DMS53 treated with DMSO at 0.1 percent for 48 hours (cell line): ENCODE measurements at regions not wholly inside any gene's neighbourhood (a gene's known extent, or its start where the extent isn't known, plus 50 kb on each side); places are given as distances from the start of the nearest gene placed in this dataset.
"Not testable (repeated sequence)": the region's sequence is repeated elsewhere in the genome, so short reads cannot be mapped to it uniquely, and the experiment has no call there.

ENCODE experiments used
- DNase-seq: peaks from one replicate; lab custom pipeline; 2025; ENCODE audit not compliant: unreplicated experiment; lab: John Stamatoyannopoulos, UW

DNA sequence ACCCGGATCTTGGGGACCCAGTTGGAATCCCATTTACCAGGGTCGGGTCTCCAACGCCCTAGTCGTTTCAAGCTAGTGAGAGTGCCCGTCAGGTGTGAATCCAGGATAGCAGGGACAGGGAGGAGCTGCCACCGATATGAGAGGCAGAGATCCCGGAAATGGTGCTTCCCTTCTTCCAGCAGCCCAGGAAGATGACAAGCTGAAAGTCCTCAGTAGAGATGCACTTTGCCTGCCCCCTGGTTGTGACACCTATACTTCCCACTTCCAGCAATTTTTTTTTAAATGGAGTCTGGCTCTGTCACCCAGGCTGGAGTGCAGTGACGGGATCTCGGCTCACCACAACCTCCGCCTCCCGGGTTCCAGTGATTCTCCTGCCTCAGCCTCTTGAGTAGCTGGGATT is 503.0 kb downstream of the NTRK3 start:
- DNase-seq: no peak

DNA sequence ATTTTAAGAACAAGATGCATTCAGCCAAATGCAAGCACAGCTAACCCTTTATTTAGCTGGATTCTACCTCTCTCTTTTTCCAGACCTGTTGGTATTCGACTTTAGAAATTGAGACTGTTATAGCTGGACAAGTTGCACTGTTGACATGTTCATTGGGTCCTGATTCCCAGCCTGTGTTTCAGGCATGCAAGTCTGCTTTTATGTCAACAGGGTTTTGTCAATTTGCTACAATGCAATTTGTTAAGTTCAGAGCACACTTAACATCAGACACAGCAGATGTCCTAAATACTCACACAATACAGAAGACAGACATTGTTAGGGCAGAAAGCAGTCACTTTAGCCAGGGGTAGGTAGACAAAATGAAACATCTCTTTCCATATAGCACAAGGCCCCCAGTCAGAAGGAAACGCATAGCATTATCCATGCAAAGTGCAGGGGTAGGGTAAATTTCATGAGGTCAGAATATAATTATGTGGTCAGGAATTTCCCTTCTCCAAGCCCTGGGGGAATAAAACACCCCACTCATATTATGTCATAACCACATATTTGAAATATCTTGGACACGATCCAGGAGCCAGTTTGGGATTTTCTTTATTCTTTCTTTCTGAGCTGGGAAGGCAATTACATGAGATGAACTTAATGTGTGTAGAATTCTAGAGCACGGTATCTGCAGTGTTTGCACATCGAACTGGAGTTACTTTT is 504.1 kb downstream of the NTRK3 start:
- no peak for DNase-seq

DNA sequence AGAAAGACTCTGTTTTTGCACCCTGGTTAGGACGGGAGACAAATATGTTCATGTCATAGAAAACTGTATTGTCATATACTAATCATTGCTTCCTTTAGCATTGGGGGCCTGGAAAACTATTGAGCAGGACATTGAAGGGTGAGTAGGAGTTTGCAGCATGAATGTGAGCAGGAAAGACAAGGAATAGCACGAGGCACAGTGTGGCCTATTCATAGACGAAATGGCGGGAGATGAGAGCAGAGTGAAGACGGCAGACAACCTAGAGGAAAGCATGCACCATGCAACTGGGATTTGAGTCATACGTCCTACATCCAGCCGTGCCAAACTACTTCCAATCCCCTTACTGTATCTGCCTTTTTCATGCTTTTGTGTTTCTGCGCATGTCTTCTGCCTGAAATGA is 508.1 kb downstream of the NTRK3 start:
- no peak for DNase-seq

DNA sequence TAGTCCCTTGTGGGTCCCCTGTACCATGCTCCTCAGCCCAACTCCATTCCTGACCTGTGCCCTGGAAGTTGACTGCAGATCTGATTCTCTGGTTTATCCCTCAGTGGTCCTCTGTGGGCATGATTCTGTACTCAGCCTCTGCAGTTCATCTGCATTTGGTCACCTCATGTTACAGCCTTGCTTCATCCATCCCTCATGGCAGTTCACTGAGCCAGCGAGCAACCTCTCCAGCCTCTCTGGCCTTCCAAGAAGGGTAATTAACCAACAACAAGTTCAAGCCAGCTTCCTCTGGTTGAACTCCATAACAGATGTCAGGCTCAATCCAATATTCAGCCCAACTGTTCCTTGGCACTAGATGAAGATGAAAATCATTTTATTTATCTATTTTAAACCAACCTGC is 509.5 kb downstream of the NTRK3 start:
- no peak for DNase-seq

DNA sequence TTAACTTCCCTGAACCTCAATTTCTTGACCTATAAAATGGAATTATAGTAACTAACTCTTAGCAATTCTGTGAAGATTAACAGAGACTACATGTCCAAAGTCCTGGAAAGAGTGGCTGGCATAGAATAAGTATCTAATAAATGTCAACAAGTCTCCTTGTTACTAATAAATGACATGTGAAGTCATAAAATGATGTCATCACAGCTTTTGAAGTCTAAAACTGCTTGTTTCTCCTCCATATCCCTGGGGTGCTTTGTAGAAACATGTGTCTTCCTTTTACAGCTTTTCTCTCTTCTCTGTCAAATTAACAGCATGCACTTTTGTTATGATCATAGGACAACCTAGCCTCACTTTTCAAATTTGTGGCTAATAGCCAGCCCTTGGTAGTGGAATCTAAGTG is 510.2 kb downstream of the NTRK3 start:
- DNase-seq: no peak

DNA sequence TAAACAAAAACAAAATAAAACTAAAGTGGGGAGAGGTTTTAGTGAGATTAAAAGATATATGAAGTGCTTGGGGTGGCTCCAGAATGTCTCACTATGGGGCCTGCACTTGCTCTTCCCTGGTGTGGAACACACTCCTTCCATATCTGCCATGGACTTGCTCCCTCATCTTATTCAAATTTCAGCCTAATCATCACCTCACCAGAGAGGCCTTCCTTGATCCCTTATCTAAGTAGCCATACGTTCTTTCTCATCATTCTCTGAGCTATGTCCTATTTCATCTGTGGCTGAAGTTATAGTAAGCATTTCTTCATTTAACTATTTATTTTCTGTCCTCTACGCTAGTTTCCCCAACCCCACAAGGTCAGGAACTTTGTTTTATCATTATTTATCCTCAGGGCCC is 511.7 kb downstream of the NTRK3 start:
- no peak for DNase-seq

DNA sequence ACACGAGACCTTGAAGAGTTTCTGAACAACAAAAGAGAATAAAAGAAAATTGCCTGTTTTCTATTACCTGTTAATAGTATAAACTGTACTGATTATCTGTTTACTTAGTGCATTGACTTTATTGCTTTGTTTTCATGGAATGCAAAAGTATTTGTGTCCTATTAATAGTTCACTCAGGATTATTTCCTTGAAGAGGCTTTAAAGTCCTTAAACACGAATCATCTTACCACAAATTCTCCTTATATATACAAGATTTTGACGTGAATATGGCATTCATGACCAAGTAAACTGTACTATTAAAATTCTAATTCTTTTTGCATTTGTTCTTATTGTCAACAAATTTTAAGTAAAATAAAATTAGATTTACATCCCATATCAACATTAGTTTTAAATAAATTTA is 513.0 kb downstream of the NTRK3 start:
- DNase-seq: no peak

DNA sequence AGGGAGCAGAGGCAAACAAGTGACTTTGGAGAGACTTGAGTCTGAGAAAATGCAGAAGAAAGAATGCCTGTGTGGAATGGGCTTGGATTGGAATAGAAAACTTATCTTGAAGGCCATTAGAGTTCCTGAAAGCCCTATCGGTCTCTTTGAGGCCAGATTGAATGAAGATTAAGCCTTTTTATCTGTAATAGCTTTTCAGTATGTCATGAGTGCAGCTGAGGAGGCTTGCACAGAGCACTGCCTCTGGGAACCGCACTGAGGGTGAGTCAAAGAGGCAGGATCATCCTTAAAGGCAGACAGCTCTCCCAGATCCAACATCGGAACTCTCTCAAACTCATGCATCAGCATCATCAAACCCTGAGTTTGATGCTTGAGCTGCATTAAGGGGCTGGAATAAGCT is 515.2 kb downstream of the NTRK3 start:
- no peak for DNase-seq

DNA sequence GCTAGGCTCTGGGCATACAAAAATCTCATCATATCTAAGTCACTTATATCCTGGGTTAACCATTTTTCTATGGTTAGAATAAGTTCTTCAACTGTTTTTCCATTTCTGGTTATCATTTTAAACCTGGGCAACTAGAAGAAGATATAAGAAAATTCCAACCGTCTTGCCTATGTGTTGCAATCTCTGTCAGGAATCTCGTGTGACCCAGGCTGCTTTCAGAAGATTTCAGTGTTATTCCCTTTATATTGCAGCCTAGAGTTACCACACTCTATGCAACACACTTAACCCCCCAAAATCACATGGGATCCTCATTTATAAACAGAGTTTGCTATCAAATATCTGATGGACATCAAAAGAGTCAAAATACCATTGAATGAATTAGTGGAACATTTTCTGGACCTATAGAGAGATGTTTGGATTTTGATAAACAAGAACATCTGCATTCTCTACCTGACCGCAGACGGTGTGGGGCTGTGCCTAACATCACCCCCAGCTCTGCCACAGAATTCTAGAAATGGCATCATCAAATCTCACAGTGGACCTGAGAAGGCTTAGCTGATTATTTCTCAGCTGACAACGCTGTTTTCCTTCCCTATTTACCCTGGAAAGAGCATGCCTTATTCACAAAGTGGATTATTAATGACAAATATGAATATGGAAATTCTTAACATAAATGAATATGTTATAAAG is 515.7 kb downstream of the NTRK3 start:
- DNase-seq: no peak

DNA sequence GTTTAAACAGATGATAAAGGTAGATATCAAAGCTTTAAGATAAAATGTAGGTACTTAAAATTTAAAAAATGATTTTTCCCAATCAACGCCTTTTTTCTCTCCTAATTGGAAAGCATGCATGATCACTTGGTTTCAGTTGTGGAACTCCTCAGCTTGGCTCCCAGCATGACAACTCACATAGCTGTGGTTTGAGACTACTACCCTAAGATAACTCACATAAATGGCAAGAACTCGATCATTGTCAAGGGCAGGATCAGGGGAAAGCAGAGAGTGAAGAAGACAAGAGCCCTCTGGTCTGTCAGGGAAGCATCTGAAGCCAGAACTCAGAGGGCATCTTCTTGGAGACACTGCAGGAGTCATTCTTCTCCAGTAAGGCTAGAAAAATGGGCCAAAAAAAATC is 516.7 kb downstream of the NTRK3 start:
- no peak for DNase-seq

DNA sequence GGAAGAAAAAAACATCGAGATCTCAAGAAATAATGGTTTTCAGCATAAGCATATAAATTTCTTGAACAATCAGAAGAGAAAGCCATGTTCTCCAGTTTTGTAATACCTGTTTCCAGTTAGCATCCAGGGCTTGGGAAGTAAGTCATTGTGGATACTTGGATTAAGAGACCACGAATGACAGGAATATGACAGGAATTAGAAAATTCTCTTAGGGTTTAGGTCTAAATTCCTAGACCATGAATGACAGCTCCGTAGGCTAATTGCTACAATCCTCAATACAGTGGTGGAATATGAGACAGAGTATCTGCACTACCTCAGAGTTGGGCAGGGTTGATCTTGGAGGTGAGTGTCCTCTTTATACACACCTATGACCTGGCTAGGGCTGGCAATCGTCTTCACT is 517.5 kb downstream of the NTRK3 start:
- no peak for DNase-seq

DNA sequence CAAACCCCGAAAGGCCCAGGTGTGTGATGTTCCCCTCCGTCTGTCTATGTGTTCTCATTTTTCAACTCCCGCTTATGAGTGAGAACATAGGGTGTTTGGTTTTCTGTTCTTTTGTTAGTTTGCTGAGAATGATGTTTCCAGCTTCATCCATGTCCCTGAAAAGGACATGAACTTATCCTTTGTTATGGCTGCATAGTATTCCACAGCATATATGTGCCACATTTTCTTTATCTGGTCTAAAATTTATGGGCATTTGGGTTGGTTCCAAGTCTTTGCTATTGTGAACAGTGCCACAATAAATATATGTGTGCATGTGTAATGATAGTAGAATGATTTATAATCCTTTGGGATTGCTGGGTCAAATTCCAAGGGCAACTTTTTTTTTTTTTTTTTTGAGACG is 519.1 kb downstream of the NTRK3 start:
- not testable (repeated sequence) for DNase-seq

DNA sequence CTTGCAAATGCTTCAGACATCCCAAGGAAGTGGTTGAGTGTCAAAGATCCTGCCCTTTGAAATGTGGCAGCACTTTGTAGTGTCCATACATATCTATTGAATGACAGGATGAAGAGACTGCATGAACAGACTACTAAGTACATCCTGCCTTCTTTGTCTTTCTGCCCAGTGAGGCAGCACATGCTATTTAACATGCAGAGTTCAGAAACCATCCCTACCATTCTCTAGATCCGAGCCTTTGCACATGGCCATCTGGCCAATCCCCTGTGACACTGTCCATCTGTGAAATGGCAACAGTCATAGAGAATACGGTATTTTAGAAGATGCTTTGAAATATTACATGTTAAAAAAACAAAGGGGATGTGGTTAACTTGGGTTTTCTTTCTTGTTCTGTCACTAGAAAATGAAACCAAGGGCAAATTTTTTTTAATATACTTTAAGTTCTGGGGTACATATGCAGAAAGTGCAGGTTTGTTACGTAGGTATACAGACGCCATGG is 519.6 kb downstream of the NTRK3 start:
- no peak for DNase-seq

DNA sequence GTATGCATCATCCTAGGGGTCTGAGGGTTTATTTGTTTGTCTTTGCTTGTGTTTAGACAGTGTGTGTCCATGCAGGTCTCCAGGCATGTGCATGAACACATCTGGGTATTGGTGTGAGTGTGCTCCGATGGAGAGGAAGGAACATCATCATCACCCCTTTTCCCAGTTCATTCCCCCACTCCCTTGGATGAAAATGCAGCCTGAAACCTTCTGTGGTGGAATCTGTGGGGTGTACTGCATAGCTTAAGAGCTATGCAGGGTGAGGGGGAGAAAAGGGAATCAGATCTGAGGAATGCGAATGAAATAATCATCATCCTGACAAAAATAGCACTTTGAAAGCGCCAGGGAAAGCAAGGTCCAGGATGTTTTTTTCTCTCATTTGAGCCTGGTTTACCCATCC is 520.1 kb downstream of the NTRK3 start:
- no peak for DNase-seq

DNA sequence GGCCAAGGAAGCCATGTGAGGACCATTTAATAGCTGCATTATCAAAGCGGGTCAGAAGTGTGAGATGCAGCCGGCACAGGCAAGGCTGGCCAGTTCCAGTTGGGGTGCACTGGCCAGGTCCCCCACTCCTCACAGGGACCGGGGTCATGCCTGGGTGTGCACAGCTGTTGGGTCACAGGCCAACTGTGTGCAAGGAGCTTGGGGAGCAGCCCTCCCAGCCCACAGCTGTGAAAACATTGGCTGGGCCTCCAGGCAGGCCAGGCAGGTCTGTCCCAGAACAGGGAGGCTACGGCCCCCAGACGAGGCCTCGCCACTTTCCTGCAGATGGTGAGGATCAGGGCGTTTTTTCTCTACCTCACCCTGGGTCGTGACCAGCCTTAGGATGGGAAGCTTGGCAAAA is 521.0 kb downstream of the NTRK3 start:
- no peak for DNase-seq

DNA sequence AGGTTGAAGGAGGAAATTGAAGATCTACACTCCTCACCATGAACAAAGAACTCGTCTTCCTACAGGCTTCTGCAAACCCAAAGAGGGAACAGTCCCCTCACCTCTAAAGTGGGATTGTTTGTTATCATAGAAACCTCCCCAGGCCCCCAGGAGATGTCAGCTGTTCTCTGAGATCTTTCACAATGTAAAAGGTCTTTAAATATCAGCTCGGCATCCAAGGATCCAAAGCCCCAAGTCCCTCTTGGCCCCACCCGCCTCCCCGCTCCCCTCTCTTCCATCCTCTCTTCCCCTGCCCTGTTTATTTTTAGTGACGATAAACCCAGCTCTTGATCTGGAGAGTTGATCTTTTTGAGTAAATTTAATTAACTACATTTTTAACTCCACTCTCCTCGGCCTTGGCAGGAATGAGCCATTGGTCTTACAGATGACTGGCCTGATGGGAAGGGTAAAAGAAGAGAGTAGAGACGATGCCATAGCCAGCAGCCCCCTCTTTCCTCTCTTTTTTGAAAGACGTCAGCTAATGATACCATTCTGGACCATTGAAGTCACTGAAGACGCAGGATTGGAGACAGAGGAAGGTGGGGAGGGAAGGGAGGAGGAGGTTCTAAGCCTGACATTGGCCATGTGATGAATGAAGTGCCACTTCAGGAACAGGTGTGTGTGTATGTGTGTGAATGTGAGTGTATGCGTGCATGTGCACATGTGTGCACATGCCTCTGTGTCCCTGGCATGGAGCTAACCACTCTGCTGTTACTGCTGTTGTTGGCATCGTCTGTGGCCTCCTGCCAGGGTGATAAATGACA is 521.8 kb downstream of the NTRK3 start:
- DNase-seq: no peak

DNA sequence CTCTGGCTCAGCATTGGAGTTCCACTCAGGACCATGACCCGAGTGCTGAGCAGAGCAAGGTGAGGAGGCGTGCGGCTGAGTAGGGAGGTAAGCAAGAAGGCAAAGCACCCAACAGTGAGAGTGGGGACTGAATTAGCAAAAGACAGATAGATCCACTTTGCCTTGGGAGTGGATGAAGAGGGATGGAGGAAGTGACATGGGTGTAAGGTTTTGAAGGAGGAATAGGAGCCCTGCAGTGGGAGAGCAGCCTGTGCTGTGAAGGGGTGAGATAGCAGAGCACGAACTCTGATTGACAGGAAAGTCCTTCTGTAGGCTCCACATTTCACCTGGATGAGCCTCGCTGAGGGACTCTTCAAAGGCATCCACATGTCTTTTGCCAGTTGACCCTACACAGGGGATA is 522.6 kb downstream of the NTRK3 start:
- DNase-seq: no peak

DNA sequence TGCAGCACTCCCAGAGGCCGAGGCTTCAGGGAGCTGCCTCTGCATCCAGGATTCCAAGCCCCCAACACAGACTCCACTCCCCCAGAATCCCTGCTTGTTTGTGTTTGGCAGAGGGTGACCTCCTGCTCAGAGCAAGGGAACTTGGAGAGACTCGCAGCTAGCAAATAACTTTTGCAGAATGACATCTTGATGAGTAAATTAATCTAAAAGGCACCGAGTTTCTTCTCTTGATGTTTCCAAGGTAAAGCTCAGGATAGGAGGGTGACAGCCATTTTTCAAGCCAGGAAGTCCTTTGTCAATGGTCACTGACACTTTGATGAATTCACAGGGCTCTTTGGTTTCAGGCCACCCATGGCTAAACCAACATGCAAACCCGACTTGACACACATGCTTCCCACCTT is 523.0 kb downstream of the NTRK3 start:
- no peak for DNase-seq

DNA sequence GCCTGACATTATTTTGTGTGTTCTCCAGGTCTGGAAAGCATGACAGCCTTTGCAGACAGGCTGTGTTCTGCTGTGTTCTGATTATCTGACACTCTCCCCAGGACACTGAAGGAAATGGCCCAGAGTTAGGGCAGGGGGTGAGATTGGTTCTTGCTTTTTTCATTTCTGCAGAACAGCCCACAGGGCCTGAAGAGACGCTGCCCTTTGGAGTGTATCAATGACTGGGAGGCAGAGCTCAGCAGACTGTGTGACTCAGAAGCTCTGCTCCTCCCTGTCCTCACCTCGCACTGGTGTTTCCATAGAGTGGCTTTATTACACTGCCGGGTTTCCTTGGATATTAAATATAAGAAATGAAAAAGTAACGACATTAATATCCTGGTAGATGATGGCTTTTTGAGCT is 523.6 kb downstream of the NTRK3 start:
- no peak for DNase-seq

DNA sequence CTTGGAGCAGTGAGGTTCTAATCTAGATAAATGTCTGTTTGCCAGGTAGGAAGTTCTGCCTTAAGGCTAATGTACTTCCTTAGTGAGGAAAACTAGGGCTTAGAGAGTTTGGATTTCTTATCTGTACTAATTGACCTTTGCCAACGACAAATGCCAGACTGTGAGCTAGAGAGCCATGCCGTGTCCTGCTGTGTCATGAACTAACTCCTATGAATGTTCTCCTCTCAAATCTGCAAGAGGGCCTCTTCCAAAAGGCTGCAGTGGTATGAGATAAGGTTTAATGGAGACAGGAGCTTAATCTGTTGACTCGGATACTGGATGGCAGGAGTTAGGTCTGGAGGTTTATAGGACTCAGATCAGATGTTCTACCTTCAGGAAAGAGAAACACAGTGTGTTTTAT is 524.9 kb downstream of the NTRK3 start:
- no peak for DNase-seq

DNA sequence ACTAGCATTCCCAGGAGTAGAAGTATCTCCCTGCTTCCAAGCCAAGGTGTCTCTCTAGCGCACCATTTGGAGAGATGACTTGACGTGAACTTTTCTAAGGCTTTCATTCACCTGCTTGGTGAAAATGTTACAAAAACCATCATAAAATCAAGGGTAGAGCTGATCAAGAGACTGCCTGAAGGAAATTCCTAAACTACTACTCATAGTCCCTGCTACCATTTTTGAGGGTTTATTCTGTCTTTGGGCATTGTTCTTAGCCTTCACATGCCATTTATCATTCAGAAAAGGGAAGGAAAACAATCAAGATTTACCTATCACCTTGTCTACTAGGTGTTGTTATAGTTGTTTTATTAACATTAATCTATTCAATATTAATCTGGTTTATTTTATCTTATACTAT is 525.8 kb downstream of the NTRK3 start:
- DNase-seq: no peak

DNA sequence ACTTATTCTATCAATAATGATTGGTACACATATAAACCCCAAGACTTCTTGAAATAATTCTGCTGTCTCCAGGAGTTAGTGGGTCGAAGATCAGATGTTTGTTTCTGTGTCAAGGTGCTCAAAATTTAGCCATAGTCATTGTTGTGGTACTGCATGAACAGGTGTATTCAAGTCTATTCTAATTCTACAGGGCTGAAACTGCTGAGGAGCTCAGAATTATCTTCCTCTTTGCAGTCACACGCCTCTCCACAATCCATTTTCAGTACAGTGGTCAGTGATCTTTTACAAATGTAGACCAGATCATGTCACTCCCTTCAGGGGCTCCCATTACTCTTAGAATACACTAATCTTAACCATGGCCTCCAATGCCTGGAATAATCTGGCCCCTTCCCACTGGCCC is 527.5 kb downstream of the NTRK3 start:
- DNase-seq: no peak
